GM21717 (cell line): ENCODE measurements at regions not wholly inside any gene's neighbourhood (a gene's known extent, or its start where the extent isn't known, plus 50 kb on each side); places are given as distances from the start of the nearest gene placed in this dataset.

Experiments used
- ATAC-seq: cut with Tn5 transposase; IDR thresholded peaks from one replicate; pipeline ENCODE4 v1.9.1; 2021; ENCODE audit warnings: mild to moderate bottlenecking, moderate library complexity; ENCODE audit not compliant: unreplicated experiment

GRCh38 chr4:112845386-112845785 lies 204.1 kb upstream of the ANK2 start:
- ATAC-seq: no peak

- ATAC-seq: no peak
Observed at GRCh38 chr4:112847045-112847444, 202.4 kb upstream of the ANK2 start.

- ATAC-seq: no peak
Observed at GRCh38 chr4:112847781-112848180, 201.7 kb upstream of the ANK2 start.

- ATAC-seq: no peak
Observed at GRCh38 chr4:112848911-112849310, 200.5 kb upstream of the ANK2 start.

- ATAC-seq: no peak
Observed at GRCh38 chr4:112852601-112853000, 196.9 kb upstream of the ANK2 start.

- ATAC-seq: no peak
Observed at GRCh38 chr4:112853662-112854256, 195.7 kb upstream of the ANK2 start.

- no peak for ATAC-seq
Observed at GRCh38 chr4:112854420-112854819, 195.0 kb upstream of the ANK2 start.

GRCh38 chr4:112855058-112855457 lies 194.4 kb upstream of the ANK2 start:
- no peak for ATAC-seq

- ATAC-seq: no peak
Observed at GRCh38 chr4:112857461-112857860, 192.0 kb upstream of the ANK2 start.

- no peak for ATAC-seq
Observed at GRCh38 chr4:112858751-112859150, 190.7 kb upstream of the ANK2 start.

- no peak for ATAC-seq
Observed at GRCh38 chr4:112859456-112860184, 189.8 kb upstream of the ANK2 start.

GRCh38 chr4:112860830-112861690 lies 188.4 kb upstream of the ANK2 start:
- no peak for ATAC-seq

- ATAC-seq: no peak
Observed at GRCh38 chr4:112861691-112862674, 187.5 kb upstream of the ANK2 start.

- ATAC-seq: no peak
Observed at GRCh38 chr4:112865443-112865842, 184.0 kb upstream of the ANK2 start.

GRCh38 chr4:112876316-112876715 lies 173.1 kb upstream of the ANK2 start:
- ATAC-seq: no peak

- no peak for ATAC-seq
Observed at GRCh38 chr4:112881842-112882241, 167.6 kb upstream of the ANK2 start.

GRCh38 chr4:112882286-112882685 lies 167.2 kb upstream of the ANK2 start:
- no peak for ATAC-seq

GRCh38 chr4:112884406-112884805 lies 165.0 kb upstream of the ANK2 start:
- ATAC-seq: no peak

GRCh38 chr4:112885897-112886296 lies 163.6 kb upstream of the ANK2 start:
- ATAC-seq: no peak

GRCh38 chr4:112888622-112889021 lies 160.8 kb upstream of the ANK2 start:
- ATAC-seq: no peak

GRCh38 chr4:112889199-112889598 lies 160.3 kb upstream of the ANK2 start:
- ATAC-seq: peak; percentile 25
